Epithelial cell of esophagus (primary cell): ENCODE measurements at regions not wholly inside any gene's neighbourhood (a gene's known extent, or its start where the extent isn't known, plus 50 kb on each side); places are given as distances from the start of the nearest gene placed in this dataset.

Source experiments
- DNase-seq: peaks from one replicate; pipeline ENCODE4 v3.0.0; 2010; ENCODE audit warnings: low read depth
- H3K4me3 ChIP-seq: 2 replicates; pipeline ENCODE4 v1.5.1; 2011; ENCODE audit warnings: mild to moderate bottlenecking, low read length, control low read depth
- CTCF ChIP-seq: IDR thresholded peaks from 2 replicates; pipeline ENCODE4 v1.5.1; 2011; ENCODE audit warnings: low read depth, mild to moderate bottlenecking, low read length, control low read depth, inconsistent platforms; ENCODE audit not compliant: insufficient read depth; ENCODE audit errors: missing control alignments

DNA sequence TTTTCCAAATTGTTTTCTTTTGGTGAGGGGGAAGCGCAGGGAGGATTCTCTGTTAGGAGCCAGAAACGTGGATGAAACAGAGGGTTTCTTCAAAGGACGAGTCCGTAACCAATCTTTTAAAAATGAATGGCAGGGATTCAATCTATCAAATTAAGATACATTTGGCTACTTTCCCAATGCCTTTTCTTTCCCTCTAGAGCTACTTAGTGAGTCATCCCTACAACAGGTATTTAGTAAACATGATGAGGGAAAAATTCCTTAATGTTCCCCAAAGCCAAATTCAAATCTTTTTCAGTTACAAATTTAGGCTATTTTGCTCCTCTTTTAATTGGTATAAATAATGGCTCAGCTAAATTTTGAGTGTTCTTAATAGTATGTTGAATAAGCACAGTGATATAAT, 366.4 kb upstream of the RIOK2 start:
- DNase-seq: peak; percentile 58
- TF ChIP-seq CTCF: no peak
- H3K4me3 ChIP-seq: no peak overlapping the region

DNA sequence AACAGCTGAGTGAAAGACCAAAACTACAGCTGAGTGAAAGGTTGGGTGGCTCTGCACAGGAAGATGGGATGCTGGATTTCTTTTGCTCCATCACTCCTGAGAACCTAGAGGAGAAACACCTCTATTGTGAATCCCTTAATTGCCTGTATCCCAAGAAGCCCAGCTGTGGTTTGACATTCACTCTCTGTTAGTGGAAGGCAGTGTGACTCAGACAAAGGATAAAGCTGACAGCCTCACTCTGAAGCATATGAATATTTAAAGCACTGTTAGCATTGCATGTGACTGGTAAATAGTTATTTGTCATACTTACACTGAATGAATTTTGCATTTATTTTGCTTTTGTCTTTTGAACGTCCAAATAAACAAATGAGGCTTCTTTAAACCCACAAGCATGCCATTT, 367.1 kb upstream of the RIOK2 start:
- TF ChIP-seq CTCF: no peak

GRCh38 chr5:97550818-97551217, 367.8 kb upstream of the RIOK2 start:
- no peak for TF ChIP-seq CTCF

More for the DNA sequence above, 367.1 kb upstream of the RIOK2 start:
- H3K4me3 ChIP-seq: no peak overlapping the region
- peak; percentile 79 for DNase-seq

DNA sequence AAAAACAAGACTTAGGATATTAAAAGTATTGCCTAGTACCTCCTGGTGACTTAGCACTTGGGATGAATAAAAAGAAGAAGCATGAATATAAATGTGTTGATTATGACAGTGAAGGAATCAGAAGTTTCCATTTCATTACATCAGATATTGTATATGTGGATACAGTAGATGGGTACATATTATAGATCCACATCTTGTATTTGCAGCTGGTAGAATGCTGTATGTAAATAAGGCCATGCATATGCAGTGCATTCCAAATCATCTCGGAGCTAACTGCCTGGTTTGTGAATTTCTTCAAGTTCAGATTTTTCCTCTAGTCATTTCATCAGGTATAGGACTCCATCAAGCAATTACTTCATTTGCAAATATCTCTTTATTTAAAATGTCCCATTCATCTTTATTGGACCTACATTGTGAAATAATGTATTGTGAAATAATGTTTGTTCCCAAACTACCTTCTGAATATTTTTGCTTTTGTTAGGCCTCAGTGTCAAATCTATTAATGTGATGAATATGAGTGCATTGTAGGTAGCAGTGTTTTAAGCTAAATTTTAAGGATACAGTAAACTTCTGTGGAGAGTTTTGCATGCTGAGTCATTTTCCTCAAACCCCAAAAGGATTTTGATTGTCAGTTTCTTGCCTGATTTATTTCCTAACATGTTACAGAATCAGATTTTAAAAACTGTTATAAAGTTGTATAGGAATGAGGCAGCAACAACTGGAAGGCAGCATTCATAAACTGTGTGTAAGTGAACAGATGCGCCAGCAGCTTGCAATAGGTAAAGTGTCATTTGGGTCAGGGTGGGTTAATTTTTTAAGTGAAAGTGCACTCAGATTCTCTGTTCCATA, 370.8 kb upstream of the RIOK2 start:
- no peak for DNase-seq
- no peak for TF ChIP-seq CTCF
- no peak overlapping the region for H3K4me3 ChIP-seq

More at GRCh38 chr5:97550818-97551217, 367.8 kb upstream of the RIOK2 start:
- no peak overlapping the region for H3K4me3 ChIP-seq
- DNase-seq: no peak

DNA sequence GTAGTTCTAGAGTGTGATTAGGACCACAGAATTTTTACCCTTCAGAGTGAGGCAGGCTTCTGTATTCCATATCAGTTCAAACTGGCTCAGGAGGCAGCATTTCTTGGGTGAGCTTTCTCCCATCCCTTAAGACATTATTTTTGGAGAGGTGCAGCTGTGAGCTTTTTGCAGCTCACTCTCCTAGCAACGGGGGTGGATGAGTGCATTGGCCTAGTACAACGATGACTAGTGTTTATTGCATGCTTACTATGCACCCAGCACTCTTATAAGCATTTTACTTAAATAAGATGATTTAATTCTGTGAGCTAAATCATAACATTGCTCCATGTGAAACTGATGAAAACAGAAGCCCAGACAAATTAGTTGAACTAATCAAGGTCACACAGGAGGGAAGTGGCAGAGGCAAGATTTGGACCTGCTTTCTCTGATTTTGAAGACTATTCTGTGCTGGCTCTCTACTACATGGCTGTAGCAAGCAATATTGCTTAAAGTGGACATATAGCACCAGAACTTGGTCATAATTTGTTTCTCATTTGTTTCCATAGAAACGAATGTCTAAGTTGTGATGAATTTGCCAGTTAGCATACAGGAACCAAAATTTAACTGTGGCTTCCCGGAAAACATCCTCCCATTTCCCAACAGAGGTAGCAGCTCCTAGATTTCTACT, 372.1 kb upstream of the RIOK2 start:
- no peak overlapping the region for H3K4me3 ChIP-seq
- no peak for TF ChIP-seq CTCF
- DNase-seq: peak; percentile 49

DNA sequence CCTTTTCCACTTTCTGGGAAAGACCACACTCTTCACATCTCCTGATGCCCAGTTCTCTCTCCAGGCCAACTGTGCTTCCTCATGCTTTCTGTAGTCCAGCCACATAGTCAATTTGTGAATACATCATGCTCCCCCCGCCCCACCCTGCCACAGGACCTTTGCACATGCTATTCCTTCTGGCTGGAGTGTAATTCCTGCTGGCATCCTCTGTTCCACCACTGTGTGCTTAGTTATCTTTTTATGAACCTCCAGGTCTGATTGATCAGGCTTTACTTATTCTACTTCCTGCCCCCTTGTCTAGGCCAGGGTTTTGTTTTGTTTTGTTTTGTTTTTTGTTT, 372.6 kb upstream of the RIOK2 start:
- TF ChIP-seq CTCF: no peak
- DNase-seq: no peak
- H3K4me3 ChIP-seq: no peak overlapping the region
